Urinary bladder (tissue), 3 donors: ENCODE measurements at regions not wholly inside any gene's neighbourhood (a gene's known extent, or its start where the extent isn't known, plus 50 kb on each side); places are given as distances from the start of the nearest gene placed in this dataset.
"Not testable (repeated sequence)": the region's sequence is repeated elsewhere in the genome, so short reads cannot be mapped to it uniquely, and the experiment has no call there.

Source experiments
- DNase-seq: peaks from one replicate; pipeline ENCODE4 v3.0.0-alpha.2; 2015; ENCODE audit errors: extremely low spot score
- H3K27ac ChIP-seq: one replicate; pipeline ENCODE4 v1.5.1; 2013; ENCODE audit warnings: low read depth, mild to moderate bottlenecking, moderate library complexity
- H3K36me3 ChIP-seq: one replicate; pipeline ENCODE4 v1.6.1; 2013; ENCODE audit warnings: mild to moderate bottlenecking, moderate library complexity; ENCODE audit not compliant: insufficient read depth
- H3K4me1 ChIP-seq: one replicate; pipeline ENCODE4 v1.6.1; 2013; ENCODE audit warnings: mild to moderate bottlenecking, moderate library complexity; ENCODE audit not compliant: insufficient read depth
- H3K4me3 ChIP-seq: one replicate; pipeline ENCODE4 v1.5.1; 2013; ENCODE audit warnings: low read depth, low read length
- WGBS: extraction: QIAGEN DNeasy Blood & Tissue Kit; methylation state at CpG from one replicate; pipeline ENCODE4 v1.1.7; 2013; 5-methylcytosine and 5-hydroxymethylcytosine counted together
- donor health status: healthy with polysubstance abuse.
- donor health status: healthy.

DNA sequence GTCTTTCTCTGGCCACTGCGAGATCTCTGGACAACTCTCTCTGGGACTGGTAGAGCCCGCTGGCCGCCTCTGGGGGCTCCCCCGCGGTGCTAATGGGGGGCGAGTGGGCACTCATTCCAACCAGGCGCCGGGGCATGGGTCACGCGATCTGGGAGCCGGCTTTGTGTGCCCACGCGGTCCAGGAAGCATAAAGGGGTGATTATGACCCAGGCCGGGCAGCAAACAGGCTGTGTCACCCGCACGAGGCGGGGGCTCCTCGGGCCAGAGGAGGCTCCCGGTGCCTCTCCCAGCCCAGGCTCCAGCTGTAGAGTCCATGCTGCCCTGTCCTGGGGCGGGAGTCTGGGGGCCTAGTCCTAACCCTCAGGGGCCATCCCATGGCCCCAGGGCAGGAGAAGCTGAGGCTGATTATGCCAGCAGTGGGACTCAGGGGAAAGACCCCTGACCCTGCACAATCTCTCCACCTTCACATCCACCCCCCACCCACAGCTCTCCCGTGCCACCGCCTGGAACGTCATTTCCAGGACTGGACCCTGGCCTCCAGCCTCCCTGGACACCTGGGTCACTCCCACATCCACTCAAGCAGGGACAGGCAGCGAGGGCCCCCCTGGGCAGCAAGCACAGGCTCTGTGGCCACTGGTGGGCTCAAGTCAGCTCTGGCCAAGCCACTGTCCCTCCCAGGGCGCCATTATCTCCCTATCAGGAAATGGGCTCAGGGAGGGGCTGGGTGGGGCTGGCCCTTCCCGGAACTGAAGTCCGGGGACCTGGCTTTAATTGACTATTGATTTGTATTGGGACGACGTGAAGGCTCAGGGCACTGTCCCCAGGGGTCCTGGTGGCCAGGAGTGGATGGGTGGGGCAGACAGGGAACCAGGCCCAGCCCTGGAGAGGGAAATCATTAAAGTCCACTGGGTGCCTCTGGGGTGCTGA is 50.0 kb downstream of the PTPRS start:
- H3K27ac ChIP-seq = no peak overlapping the region
- H3K4me3 ChIP-seq = no peak overlapping the region
- no peak for DNase-seq
- H3K36me3 ChIP-seq = no peaks in the 10 kb centered on the region
- H3K4me1 ChIP-seq = no peaks in the 10 kb centered on the region
- WGBS = 73% methylated on average over 29 of the region's 29 CpGs

GRCh38 chr19:5289060-5289990 is 51.3 kb downstream of the PTPRS start:
- Histone ChIP-seq H3K4me3 (no peak overlapping the region), H3K27ac (no peak overlapping the region), H3K4me1 (no peaks in the 10 kb centered on the region), H3K36me3 (no peaks in the 10 kb centered on the region)
- DNase-seq = no peak
- 80% methylated on average over 18 of the region's 18 CpGs for WGBS

- H3K4me1 ChIP-seq = no peaks in the 10 kb centered on the region
- no peak for DNase-seq
- H3K36me3 ChIP-seq = no peaks in the 10 kb centered on the region
- 49% methylated on average over 4 of the region's 4 CpGs for WGBS
- no peak overlapping the region for H3K27ac ChIP-seq
- no peak overlapping the region for H3K4me3 ChIP-seq
These were observed 52.3 kb downstream of the PTPRS start for GRCh38 chr19:5288347-5288739.

DNA sequence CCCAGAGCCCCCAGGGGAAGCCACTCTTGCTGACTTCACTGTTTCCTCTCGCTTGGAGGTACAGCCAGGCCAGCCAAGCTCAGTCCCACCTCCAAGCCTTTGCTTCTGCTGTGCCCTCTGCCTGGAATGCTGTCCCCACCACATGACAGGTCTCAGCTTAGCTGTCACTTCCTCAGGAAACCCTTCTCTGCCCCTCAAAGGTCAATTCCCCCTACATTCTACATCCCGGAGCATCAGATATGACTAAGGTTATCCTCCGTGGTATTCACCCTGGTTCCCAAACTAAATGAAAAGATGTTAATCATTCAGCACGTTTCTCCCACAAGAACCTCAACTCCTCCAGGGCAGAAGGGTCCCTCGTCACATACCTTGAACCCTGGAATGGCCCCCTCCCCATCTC is 53.5 kb downstream of the PTPRS start:
- no peak for DNase-seq
- Histone ChIP-seq H3K36me3 (no peaks in the 10 kb centered on the region), H3K4me1 (no peaks in the 10 kb centered on the region), H3K27ac (no peak overlapping the region), H3K4me3 (no peak overlapping the region)
- 75% methylated on average over 5 of the region's 5 CpGs for WGBS

- H3K4me3 ChIP-seq = no peak overlapping the region
- H3K27ac ChIP-seq = no peak overlapping the region
- no peak for DNase-seq
- H3K36me3 ChIP-seq = no peaks in the 10 kb centered on the region
- no peaks in the 10 kb centered on the region for H3K4me1 ChIP-seq
- WGBS = 87% methylated on average over 3 of the region's 3 CpGs
These were observed 54.1 kb downstream of the PTPRS start for GRCh38 chr19:5286465-5287029.

DNA sequence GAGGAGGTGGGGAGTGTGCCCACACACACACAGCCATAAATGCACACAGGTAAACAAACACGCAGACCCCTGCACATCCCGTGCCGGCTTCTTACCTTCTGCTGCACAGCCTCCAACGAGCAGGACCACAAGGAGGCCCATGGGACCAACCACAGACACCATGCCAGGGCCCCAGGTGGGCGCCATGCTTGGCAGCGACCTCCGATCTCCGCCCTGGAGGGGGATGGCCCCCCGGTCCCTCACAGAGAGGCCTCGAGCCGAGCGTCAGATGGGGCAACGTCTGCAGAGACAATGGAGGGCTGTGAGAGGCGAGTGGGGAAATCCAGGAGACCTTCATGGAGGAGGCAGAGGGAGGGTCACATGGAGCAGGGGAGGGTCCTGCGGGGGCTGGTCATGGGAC is 54.7 kb downstream of the PTPRS start:
- WGBS = 80% methylated on average over 15 of the region's 15 CpGs

GRCh38 chr19:5285311-5285710 is 55.3 kb downstream of the PTPRS start:
- Histone ChIP-seq H3K4me3 (no peak overlapping the region), H3K27ac (no peak overlapping the region), H3K4me1 (no peaks in the 10 kb centered on the region), H3K36me3 (no peaks in the 10 kb centered on the region)
- WGBS = 96% methylated on average over 6 of the region's 6 CpGs
- DNase-seq = no peak

More for the DNA sequence above, 54.7 kb downstream of the PTPRS start:
- Histone ChIP-seq H3K36me3 (no peaks in the 10 kb centered on the region), H3K27ac (no peak overlapping the region), H3K4me3 (no peak overlapping the region), H3K4me1 (no peaks in the 10 kb centered on the region)
- no peak for DNase-seq

- no peaks in the 10 kb centered on the region for H3K36me3 ChIP-seq
- no peak overlapping the region for H3K4me3 ChIP-seq
- WGBS = 76% methylated on average over 9 of the region's 9 CpGs
- no peaks in the 10 kb centered on the region for H3K4me1 ChIP-seq
- no peak overlapping the region for H3K27ac ChIP-seq
- no peak for DNase-seq
These were observed 57.7 kb downstream of the PTPRS start for GRCh38 chr19:5282901-5283300.

DNA sequence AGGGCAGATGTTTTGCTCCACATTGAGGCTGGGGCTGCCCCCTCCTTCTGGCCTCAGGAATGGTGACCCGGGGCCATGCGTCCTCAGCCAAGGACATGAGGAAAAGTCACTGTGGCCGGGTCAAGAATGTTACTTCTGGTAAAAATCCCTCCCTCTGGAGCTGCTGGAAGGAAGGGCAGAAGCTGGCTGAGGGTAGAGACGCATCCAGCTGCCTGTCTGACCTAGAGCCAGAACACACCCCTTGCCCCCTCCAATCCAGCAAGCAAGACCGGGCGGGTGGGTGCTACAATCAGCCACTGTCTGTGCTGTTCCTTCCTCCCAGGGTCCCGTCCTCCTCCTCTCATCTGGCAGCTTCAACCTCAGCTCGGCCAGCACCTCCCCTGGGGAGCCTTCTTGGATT is 59.0 kb downstream of the PTPRS start:
- Histone ChIP-seq H3K27ac (no peak overlapping the region), H3K36me3 (no peaks in the 10 kb centered on the region), H3K4me1 (no peaks in the 10 kb centered on the region), H3K4me3 (no peak overlapping the region)
- DNase-seq = no peak
- 48% methylated on average over 8 of the region's 8 CpGs for WGBS

DNA sequence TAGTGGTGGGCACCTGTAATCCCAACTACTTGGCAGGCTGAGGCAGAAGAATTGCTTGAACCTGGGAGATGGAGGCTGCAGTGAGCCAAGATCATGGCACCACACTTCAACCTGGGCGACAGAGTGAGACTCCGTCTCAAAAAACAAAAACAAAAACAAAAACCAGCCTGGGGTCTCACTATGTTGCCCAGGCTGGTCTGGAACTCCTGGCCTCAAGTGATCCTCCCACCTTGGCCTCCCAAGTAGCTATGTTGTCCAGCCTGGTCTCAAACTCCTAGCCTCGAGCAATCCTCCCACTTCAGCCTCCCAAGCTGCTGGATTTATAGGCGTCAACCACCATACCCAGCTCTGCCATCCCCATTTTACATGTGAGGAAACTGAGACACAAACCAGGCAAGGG is 64.9 kb downstream of the PTPRS start:
- not testable (repeated sequence) for DNase-seq, H3K4me1 ChIP-seq, H3K4me3 ChIP-seq, H3K36me3 ChIP-seq, H3K27ac ChIP-seq
- WGBS = 96% methylated on average over 4 of the region's 4 CpGs

GRCh38 chr19:5273782-5274181 is 66.8 kb downstream of the PTPRS start:
- Histone ChIP-seq H3K4me3 (no peak overlapping the region), H3K27ac (no peak overlapping the region), H3K36me3 (no peaks in the 10 kb centered on the region), H3K4me1 (no peaks in the 10 kb centered on the region)
- 94% methylated on average over 7 of the region's 7 CpGs for WGBS
- DNase-seq = no peak

DNA sequence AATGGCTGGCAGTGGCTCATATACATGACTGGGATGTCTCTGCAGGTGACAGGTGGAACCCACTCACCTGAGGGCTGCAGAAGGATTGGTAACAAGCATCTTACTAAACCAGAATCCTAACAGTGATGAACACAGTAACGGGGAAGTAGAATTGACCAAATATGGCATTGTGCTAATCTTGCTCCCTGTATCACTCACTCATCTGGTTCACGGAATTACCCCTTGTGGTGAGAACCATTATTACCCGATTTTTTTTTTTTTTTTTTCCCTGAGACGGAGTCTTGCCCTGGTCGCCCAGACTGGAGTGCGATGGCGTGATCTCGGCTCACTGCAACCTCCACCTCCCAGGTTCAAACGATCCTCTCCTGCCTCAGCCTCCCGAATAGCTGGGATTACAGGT is 69.5 kb downstream of the PTPRS start:
- H3K4me1 ChIP-seq = no peaks in the 10 kb centered on the region
- DNase-seq = no peak
- no peak overlapping the region for H3K27ac ChIP-seq
- 84% methylated on average over 10 of the region's 10 CpGs for WGBS
- no peaks in the 10 kb centered on the region for H3K36me3 ChIP-seq
- no peak overlapping the region for H3K4me3 ChIP-seq

DNA sequence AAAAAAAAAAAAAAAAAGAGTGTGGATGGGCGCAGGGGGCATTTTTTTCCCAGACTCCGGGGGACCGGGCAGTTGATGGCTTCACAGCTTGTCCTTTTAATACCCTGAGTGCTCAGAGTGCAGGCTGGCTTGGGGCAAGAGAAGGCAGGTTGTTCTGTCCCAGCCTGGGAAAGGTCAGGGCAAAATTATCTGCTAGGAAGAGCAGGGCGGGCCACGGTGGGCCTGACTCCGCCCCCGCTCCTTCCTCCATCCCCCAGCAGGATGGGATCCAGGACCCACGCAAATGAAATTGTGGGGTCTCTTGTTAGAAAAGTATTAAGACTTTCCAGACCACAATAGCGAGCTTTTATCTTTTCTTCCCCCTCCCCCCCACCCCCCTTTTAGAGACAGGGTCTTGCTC is 70.7 kb downstream of the PTPRS start:
- no peaks in the 10 kb centered on the region for H3K36me3 ChIP-seq
- H3K4me3 ChIP-seq = no peak overlapping the region
- no peaks in the 10 kb centered on the region for H3K4me1 ChIP-seq
- no peak overlapping the region for H3K27ac ChIP-seq
- WGBS = 83% methylated on average over 9 of the region's 9 CpGs
- DNase-seq = no peak
